ENCODE measurements at regions not wholly inside any gene's neighbourhood (a gene's known extent, or its start where the extent isn't known, plus 50 kb on each side); places are given as distances from the start of the nearest gene placed in this dataset.
A peak's percentile ranks its signal among the peaks of the same experiment; 100 is the strongest.
"Not testable (repeated sequence)": the region's sequence is repeated elsewhere in the genome, so short reads cannot be mapped to it uniquely, and the experiment has no call there.

GRCh38 chr3:181921220-181921619 lies 209.5 kb downstream of the SOX2 start:
- no peak for TF ChIP-seq CTCF (conservative IDR thresholded peaks at IDR 0.05; ENCODE audit: low read depth, low read length)
- no peak overlapping the region for H3K4me3 ChIP-seq (ENCODE audit: low read depth, low read length)
- no peak for DNase-seq (ENCODE audit: low read depth)

- H3K4me3 ChIP-seq (ENCODE audit: low read depth, low read length); DNase-seq (ENCODE audit: low read depth): not testable (repeated sequence)
These were observed 214.1 kb downstream of the SOX2 start for GRCh38 chr3:181925841-181926240.

- DNase-seq (ENCODE audit: low read depth) = no peak
- no peak overlapping the region for H3K4me3 ChIP-seq (ENCODE audit: low read depth, low read length)
- no peak for TF ChIP-seq CTCF (conservative IDR thresholded peaks at IDR 0.05; ENCODE audit: low read depth, low read length)
These were observed 217.8 kb downstream of the SOX2 start for GRCh38 chr3:181929501-181929900.

- H3K4me3 ChIP-seq (ENCODE audit: low read depth, low read length) = no peak overlapping the region
- TF ChIP-seq CTCF (conservative IDR thresholded peaks at IDR 0.05; ENCODE audit: low read depth, low read length) = no peak
- DNase-seq (ENCODE audit: low read depth) = no peak
These were observed 218.4 kb downstream of the SOX2 start for GRCh38 chr3:181930105-181930504.

GRCh38 chr3:181932039-181932438 lies 220.3 kb downstream of the SOX2 start:
- DNase-seq (ENCODE audit: low read depth) = no peak
- no peak overlapping the region for H3K4me3 ChIP-seq (ENCODE audit: low read depth, low read length)
- TF ChIP-seq CTCF (conservative IDR thresholded peaks at IDR 0.05; ENCODE audit: low read depth, low read length) = no peak

- TF ChIP-seq CTCF (conservative IDR thresholded peaks at IDR 0.05; ENCODE audit: low read depth, low read length) = no peak
- DNase-seq (ENCODE audit: low read depth) = no peak
- H3K4me3 ChIP-seq (ENCODE audit: low read depth, low read length) = no peak overlapping the region
These were observed 221.4 kb downstream of the SOX2 start for GRCh38 chr3:181933052-181933618.

GRCh38 chr3:181935915-181936314 lies 224.2 kb downstream of the SOX2 start:
- H3K4me3 ChIP-seq (ENCODE audit: low read depth, low read length) = no peak overlapping the region
- no peak for DNase-seq (ENCODE audit: low read depth)
- peak; percentile 11 for TF ChIP-seq CTCF (conservative IDR thresholded peaks at IDR 0.05; ENCODE audit: low read depth, low read length)
